Fibroblast of skin of scalp (primary cell): ENCODE measurements at regions not wholly inside any gene's neighbourhood (a gene's known extent, or its start where the extent isn't known, plus 50 kb on each side); places are given as distances from the start of the nearest gene placed in this dataset.

Experiments used
- DNase-seq: peaks from one replicate; pipeline ENCODE4 v3.0.0-alpha.2; 2013

DNA sequence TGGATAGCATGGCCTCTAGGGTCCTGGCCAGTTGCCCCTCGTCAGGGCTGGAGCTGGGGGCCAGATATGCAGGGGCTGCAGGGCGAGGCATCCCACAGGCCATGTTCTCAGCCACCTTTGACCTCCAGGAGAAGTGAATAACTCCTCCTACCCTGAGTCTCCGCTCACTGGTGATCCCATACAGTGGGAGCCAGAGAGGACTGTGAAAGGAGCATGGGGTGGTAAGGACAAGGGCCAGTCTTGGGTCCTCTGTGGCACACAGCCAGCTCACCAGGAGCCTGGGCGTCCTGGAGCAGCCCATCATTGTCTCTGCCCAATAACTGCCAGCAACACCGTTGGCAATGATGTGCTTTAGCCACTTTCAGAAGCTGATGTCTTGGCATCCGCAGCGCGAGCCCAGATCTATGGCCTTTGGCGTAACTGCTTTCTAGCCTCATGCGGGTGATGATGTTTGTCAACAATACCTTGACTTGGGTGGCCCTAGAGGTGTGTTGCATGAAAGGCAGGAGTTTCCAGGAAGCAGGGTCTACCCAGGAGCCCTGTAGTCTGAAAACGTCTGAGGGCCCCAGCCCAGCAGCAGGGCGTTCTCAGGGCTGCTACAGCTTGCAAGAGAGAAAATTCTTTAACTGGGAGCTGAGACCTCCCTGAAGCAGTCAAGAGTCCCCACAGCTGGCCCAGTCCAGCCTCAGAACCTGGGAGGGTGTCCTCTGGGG lies 61.1 kb upstream of the IQSEC1 start:
- DNase-seq = no peak

- no peak for DNase-seq
These were observed 60.3 kb upstream of the IQSEC1 start for GRCh38 chr3:13133471-13133981.

GRCh38 chr3:13132731-13133410 lies 59.6 kb upstream of the IQSEC1 start:
- DNase-seq = no peak

GRCh38 chr3:13132281-13132680 lies 59.1 kb upstream of the IQSEC1 start:
- DNase-seq = no peak

GRCh38 chr3:13130464-13131193 lies 57.4 kb upstream of the IQSEC1 start:
- DNase-seq = no peak

GRCh38 chr3:13125092-13126015 lies 52.1 kb upstream of the IQSEC1 start:
- DNase-seq = no peak

GRCh38 chr3:13124631-13125030 lies 51.4 kb upstream of the IQSEC1 start:
- no peak for DNase-seq

- DNase-seq = no peak
These were observed 50.5 kb upstream of the IQSEC1 start for GRCh38 chr3:13123765-13124164.

GRCh38 chr3:13123013-13123654 lies 49.9 kb upstream of the IQSEC1 start:
- DNase-seq = no peak
